Osteoblast (primary cell): ENCODE measurements at regions not wholly inside any gene's neighbourhood (a gene's known extent, or its start where the extent isn't known, plus 50 kb on each side); places are given as distances from the start of the nearest gene placed in this dataset.

ENCODE experiments used
- DNase-seq: peaks from one replicate; pipeline ENCODE4 v3.0.0; 2011; ENCODE audit warnings: low spot score, mixed read lengths; ENCODE audit not compliant: insufficient read length; ENCODE audit errors: missing footprints
- H2AFZ ChIP-seq: 2 replicates; pipeline ENCODE4 v1.6.0; 2011; ENCODE audit warnings: mild to moderate bottlenecking, low read length
- H3K27ac ChIP-seq: 2 replicates; pipeline ENCODE4 v1.5.1; 2011; ENCODE audit warnings: mild to moderate bottlenecking, low read depth, low read length, moderate library complexity
- H3K27me3 ChIP-seq: 2 replicates; pipeline ENCODE4 v1.6.0; 2012; ENCODE audit warnings: mild to moderate bottlenecking, control low read depth, inconsistent platforms, low read length, moderate library complexity; ENCODE audit not compliant: insufficient read depth
- H3K36me3 ChIP-seq: 2 replicates; pipeline ENCODE4 v1.5.1; 2011; ENCODE audit warnings: mild to moderate bottlenecking, low read length, control low read depth, moderate library complexity; ENCODE audit not compliant: insufficient read depth
- H3K4me1 ChIP-seq: 2 replicates; pipeline ENCODE4 v1.5.1; 2011; ENCODE audit warnings: mild to moderate bottlenecking, low read length, control low read depth, moderate library complexity; ENCODE audit not compliant: insufficient read depth
- H3K4me2 ChIP-seq: 2 replicates; pipeline ENCODE4 v1.6.0; 2011; ENCODE audit warnings: mild to moderate bottlenecking, low read length; ENCODE audit not compliant: insufficient read depth
- H3K4me3 ChIP-seq: fragments of 200-600 bp; sonication (generic); 3 replicates; pipeline ENCODE4 v1.5.1; 2012; ENCODE audit warnings: mild to moderate bottlenecking, low read length, inconsistent platforms; ENCODE audit not compliant: insufficient read depth
- H3K79me2 ChIP-seq: 2 replicates; pipeline ENCODE4 v1.6.0; 2012; ENCODE audit warnings: mild to moderate bottlenecking, low read length, control low read depth, inconsistent platforms; ENCODE audit not compliant: insufficient read depth
- H3K9me3 ChIP-seq: 2 replicates; pipeline ENCODE4 v1.5.1; 2011; ENCODE audit warnings: low read depth, low read length, control low read depth
- H4K20me1 ChIP-seq: 2 replicates; pipeline ENCODE4 v1.6.0; 2012; ENCODE audit warnings: mild to moderate bottlenecking, low read length, control low read depth; ENCODE audit not compliant: insufficient read depth
- CTCF ChIP-seq: IDR thresholded peaks from 2 replicates; pipeline ENCODE4 v1.5.1; 2011; ENCODE audit warnings: mild to moderate bottlenecking, low read depth, low read length, moderate library complexity; ENCODE audit errors: extremely low read depth

- Histone ChIP-seq H3K4me1 (peaks cover 4% of the 10 kb centered on the region), H2AFZ (no peak overlapping the region), H3K9me3 (no peaks in the 10 kb centered on the region), H3K27ac (no peak overlapping the region), H3K27me3 (no peaks in the 10 kb centered on the region), H3K79me2 (no peaks in the 10 kb centered on the region), H3K4me3 (no peak overlapping the region), H4K20me1 (peaks cover 6% of the 10 kb centered on the region), H3K4me2 (no peak overlapping the region), H3K36me3 (no peaks in the 10 kb centered on the region)
- no peak for DNase-seq
- TF ChIP-seq CTCF: no peak
These were observed 116.7 kb downstream of the BEGAIN start for GRCh38 chr14:100470523-100470897.

- DNase-seq: no peak
- no peaks in the 10 kb centered on the region for H3K79me2 ChIP-seq
- TF ChIP-seq CTCF: no peak
- H3K9me3 ChIP-seq: no peaks in the 10 kb centered on the region
- no peaks in the 10 kb centered on the region for H3K27me3 ChIP-seq
- H3K4me2 ChIP-seq: no peak overlapping the region
- no peak overlapping the region for H3K27ac ChIP-seq
- H4K20me1 ChIP-seq: peaks cover 4% of the 10 kb centered on the region
- H3K4me1 ChIP-seq: peaks cover 11% of the 10 kb centered on the region
- H2AFZ ChIP-seq: no peak overlapping the region
- no peaks in the 10 kb centered on the region for H3K36me3 ChIP-seq
- H3K4me3 ChIP-seq: no peak overlapping the region
These were observed 115.7 kb downstream of the BEGAIN start for GRCh38 chr14:100471441-100472093.

- Histone ChIP-seq H4K20me1 (no peaks in the 10 kb centered on the region), H3K9me3 (no peaks in the 10 kb centered on the region), H3K36me3 (no peaks in the 10 kb centered on the region), H3K4me2 (no peak overlapping the region), H3K27ac (no peak overlapping the region), H2AFZ (no peak overlapping the region), H3K4me3 (no peak overlapping the region), H3K4me1 (peaks cover 16% of the 10 kb centered on the region), H3K79me2 (no peaks in the 10 kb centered on the region), H3K27me3 (no peaks in the 10 kb centered on the region)
- no peak for DNase-seq
- no peak for TF ChIP-seq CTCF
These were observed 115.1 kb downstream of the BEGAIN start for GRCh38 chr14:100472094-100472455.

- Histone ChIP-seq H3K9me3 (no peaks in the 10 kb centered on the region), H3K36me3 (no peaks in the 10 kb centered on the region), H3K79me2 (no peaks in the 10 kb centered on the region), H3K27ac (no peak overlapping the region), H3K4me3 (no peak overlapping the region), H3K27me3 (no peaks in the 10 kb centered on the region), H4K20me1 (no peaks in the 10 kb centered on the region), H3K4me2 (no peak overlapping the region), H3K4me1 (peaks cover 20% of the 10 kb centered on the region), H2AFZ (no peak overlapping the region)
- TF ChIP-seq CTCF: no peak
- no peak for DNase-seq
These were observed 114.7 kb downstream of the BEGAIN start for GRCh38 chr14:100472491-100472890.
